ENCODE measurements at regions not wholly inside any gene's neighbourhood (a gene's known extent, or its start where the extent isn't known, plus 50 kb on each side); places are given as distances from the start of the nearest gene placed in this dataset.

GRCh38 chr2:16161085-16161565, 220.8 kb downstream of the MYCN start:
- H3K4me1 ChIP-seq (ENCODE audit: control insufficient read depth, insufficient read depth, low read length), result no peaks in the 10 kb centered on the region
- no peaks in the 10 kb centered on the region for H3K9me3 ChIP-seq (ENCODE audit: control insufficient read depth, insufficient read depth, low read depth, low read length)
- no peak overlapping the region for H3K4me3 ChIP-seq (ENCODE audit: low read depth, low read length)
- ChIA-PET POLR2A (no interaction called here), CTCF (interaction anchor here (0.6 kb wide), 1 partner anchor 412 kb away, joined by 3 read pairs; no protein-coding TSS in a partner anchor)
- no peak for TF ChIP-seq HIC1 (tag by site-specific recombination; IDR thresholded peaks at IDR 0.05)
- TF ChIP-seq, protein P1, sequence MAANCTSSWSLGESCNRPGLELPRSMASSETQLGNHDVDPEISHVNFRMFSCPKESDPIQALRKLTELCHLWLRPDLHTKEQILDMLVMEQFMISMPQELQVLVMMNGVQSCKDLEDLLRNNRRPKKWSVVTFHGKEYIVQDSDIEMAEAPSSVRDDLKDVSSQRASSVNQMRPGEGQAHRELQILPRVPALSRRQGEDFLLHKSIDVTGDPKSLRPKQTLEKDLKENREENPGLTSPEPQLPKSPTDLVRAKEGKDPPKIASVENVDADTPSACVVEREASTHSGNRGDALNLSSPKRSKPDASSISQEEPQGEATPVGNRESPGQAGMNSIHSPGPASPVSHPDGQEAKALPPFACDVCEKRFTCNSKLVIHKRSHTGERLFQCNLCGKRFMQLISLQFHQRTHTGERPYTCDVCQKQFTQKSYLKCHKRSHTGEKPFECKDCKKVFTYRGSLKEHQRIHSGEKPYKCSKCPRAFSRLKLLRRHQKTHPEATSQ (tag by site-specific recombination; IDR thresholded peaks at IDR 0.05), result no peak
- TF ChIP-seq ZNF701 (tag by site-specific recombination; IDR thresholded peaks at IDR 0.05), result no peak
- TF ChIP-seq ZNF24 (tag by site-specific recombination; IDR thresholded peaks at IDR 0.05), result no peak
- TF ChIP-seq KLF17 (tag by site-specific recombination; IDR thresholded peaks at IDR 0.05), result no peak
- TF ChIP-seq ZNF654 (tag by site-specific recombination; IDR thresholded peaks at IDR 0.05; ENCODE audit: low read depth), result no peak
- no peak for TF ChIP-seq ZNF394 (tag by site-specific recombination; IDR thresholded peaks at IDR 0.05; ENCODE audit: borderline replicate concordance)
- no peak for TF ChIP-seq ZNF416 (tag by site-specific recombination; IDR thresholded peaks at IDR 0.05)
- H3K27ac ChIP-seq (ENCODE audit: extremely low read depth, low read depth, low read length), result no peak overlapping the region
- H3K36me3 ChIP-seq (ENCODE audit: control insufficient read depth in 2 of 2, insufficient read depth in 1 of 2, low read length in 2 of 2), result no peaks in the 10 kb centered on the region

- CTCF ChIA-PET, result interaction anchor here (0.6 kb wide), 1 partner anchor 411 kb away, joined by 3 read pairs; no protein-coding TSS in a partner anchor
- TF ChIP-seq FEZF1 (tag by site-specific recombination; IDR thresholded peaks at IDR 0.05), result no peak
- no peak overlapping the region for H3K4me3 ChIP-seq (ENCODE audit: low read depth, low read length)
Observed at GRCh38 chr2:16160281-16161084, 220.1 kb downstream of the MYCN start.

DNA sequence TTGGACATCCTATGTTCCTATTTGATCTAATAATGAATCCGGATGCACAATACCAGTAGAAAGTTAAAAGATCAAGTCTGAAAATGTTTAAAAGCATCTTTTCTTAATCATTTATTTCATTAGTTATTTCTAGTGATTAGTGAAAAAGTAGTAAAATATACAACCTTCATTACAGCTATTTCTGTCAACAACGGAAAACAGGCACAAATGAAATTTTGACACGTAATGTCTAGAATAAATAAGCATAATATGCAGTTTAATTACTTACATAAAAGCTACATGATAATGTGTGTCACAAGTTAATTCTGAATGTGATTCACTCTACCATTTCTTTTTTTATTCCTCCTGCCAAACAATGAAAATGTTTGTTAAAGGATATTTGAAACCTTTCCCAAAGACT, 216.1 kb downstream of the MYCN start:
- ChIA-PET POLR2A (no interaction called here), CTCF (no interaction called here)
- Histone ChIP-seq H3K4me3 (ENCODE audit: low read depth, low read length) (no peak overlapping the region), H3K9me3 (ENCODE audit: control insufficient read depth, insufficient read depth, low read depth, low read length) (no peaks in the 10 kb centered on the region), H3K36me3 (ENCODE audit: control insufficient read depth in 2 of 2, insufficient read depth in 1 of 2, low read length in 2 of 2) (no peaks in the 10 kb centered on the region), H3K4me1 (ENCODE audit: control insufficient read depth, insufficient read depth, low read length) (no peaks in the 10 kb centered on the region), H3K27ac (ENCODE audit: extremely low read depth, low read depth, low read length) (no peak overlapping the region)
- TF ChIP-seq TRIM28 (IDR thresholded peaks at IDR 0.05; ENCODE audit: borderline replicate concordance, low read length), result no peak
- TF ChIP-seq ELK4 (IDR thresholded peaks at IDR 0.05; ENCODE audit: borderline replicate concordance, low read depth, low read length), result no peak
- TF ChIP-seq ZNF792 (tag by site-specific recombination; IDR thresholded peaks at IDR 0.05), result no peak
- TF ChIP-seq ZSCAN4 (tag by site-specific recombination; IDR thresholded peaks at IDR 0.05), result no peak
- no peak for TF ChIP-seq ZNF580 (tag by site-specific recombination; IDR thresholded peaks at IDR 0.05)
- TF ChIP-seq OSR2 (tag by site-specific recombination; IDR thresholded peaks at IDR 0.05), result no peak
- no peak for TF ChIP-seq ZBTB49 (tag by site-specific recombination; IDR thresholded peaks at IDR 0.05; ENCODE audit: low read depth)
- no peak for TF ChIP-seq ZNF311 (tag by site-specific recombination; IDR thresholded peaks at IDR 0.05; ENCODE audit: borderline replicate concordance)
- no peak for TF ChIP-seq ZFP3 (tag by site-specific recombination; IDR thresholded peaks at IDR 0.05; ENCODE audit: low read depth)
- TF ChIP-seq BCL11A (tag by site-specific recombination; IDR thresholded peaks at IDR 0.05; ENCODE audit: low read depth), result no peak
- no peak for TF ChIP-seq ZBTB48 (tag by site-specific recombination; IDR thresholded peaks at IDR 0.05)

More at GRCh38 chr2:16160281-16161084, 220.1 kb downstream of the MYCN start:
- H3K27ac ChIP-seq (ENCODE audit: extremely low read depth, low read depth, low read length), result no peak overlapping the region
- H3K36me3 ChIP-seq (ENCODE audit: control insufficient read depth in 2 of 2, insufficient read depth in 1 of 2, low read length in 2 of 2), result no peaks in the 10 kb centered on the region
- no peaks in the 10 kb centered on the region for H3K9me3 ChIP-seq (ENCODE audit: control insufficient read depth, insufficient read depth, low read depth, low read length)
- POLR2A ChIA-PET, result no interaction called here
- no peaks in the 10 kb centered on the region for H3K4me1 ChIP-seq (ENCODE audit: control insufficient read depth, insufficient read depth, low read length)
